ENCODE measurements at regions not wholly inside any gene's neighbourhood (a gene's known extent, or its start where the extent isn't known, plus 50 kb on each side); places are given as distances from the start of the nearest gene placed in this dataset.

GRCh38 chr5:115384587-115385375 lies 88.3 kb upstream of the CCDC112 start:
- TF ChIP-seq POLR2AphosphoS5 (IDR thresholded peaks at IDR 0.05) (no peak), POLR2A (IDR thresholded peaks at IDR 0.05) (no peak), EP300 (IDR thresholded peaks at IDR 0.05) (no peak), CTCF (IDR thresholded peaks at IDR 0.05) (no peak)
- 63 to 67% methylated on average over 1 of the region's 1 CpG for WGBS, 2 donors
- no peak overlapping the region for H3K27ac ChIP-seq
- no peaks in the 10 kb centered on the region for H3K9me3 ChIP-seq
- no peaks in the 10 kb centered on the region for H3K27me3 ChIP-seq
- no peaks in the 10 kb centered on the region for H3K36me3 ChIP-seq
- H3K4me1 ChIP-seq = no peaks in the 10 kb centered on the region
- H3K4me3 ChIP-seq = no peak overlapping the region
- ATAC-seq (ENCODE audit: low FRiP score in 2 of 2) (no peak), DNase-seq (no peak)

DNA sequence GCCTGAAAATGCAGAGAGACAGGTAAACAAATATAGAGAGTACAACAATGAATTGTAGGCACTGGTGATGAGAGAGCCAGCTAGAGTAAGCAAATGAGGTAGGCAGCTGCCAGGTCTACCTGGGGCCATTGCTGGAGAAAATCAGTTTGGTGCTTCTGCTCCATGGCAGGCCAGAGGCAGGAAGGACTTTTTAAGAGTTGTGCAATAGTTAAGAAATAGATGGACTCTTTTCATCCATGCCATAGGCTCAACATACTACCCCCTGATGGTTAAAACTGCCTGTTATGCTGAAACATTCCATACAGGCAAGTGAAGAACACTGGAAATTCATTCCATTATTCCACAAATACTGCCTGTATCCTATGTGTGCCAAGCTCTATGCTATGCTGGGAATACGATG lies 86.5 kb upstream of the CCDC112 start:
- H3K27me3 ChIP-seq = no peaks in the 10 kb centered on the region
- no peak for TF ChIP-seq EP300 (IDR thresholded peaks at IDR 0.05)
- no peak for TF ChIP-seq POLR2A (IDR thresholded peaks at IDR 0.05)
- no peak for TF ChIP-seq CTCF (IDR thresholded peaks at IDR 0.05)
- TF ChIP-seq POLR2AphosphoS5 (IDR thresholded peaks at IDR 0.05) = no peak
- no peaks in the 10 kb centered on the region for H3K9me3 ChIP-seq
- no peaks in the 10 kb centered on the region for H3K36me3 ChIP-seq
- WGBS, 2 donors = 85 to 87% methylated on average over 1 of the region's 1 CpG
- no peaks in the 10 kb centered on the region for H3K4me1 ChIP-seq
- H3K4me3 ChIP-seq = no peak overlapping the region
- DNase-seq (no peak), ATAC-seq (ENCODE audit: low FRiP score in 2 of 2) (no peak)
- no peak overlapping the region for H3K27ac ChIP-seq

- no peaks in the 10 kb centered on the region for H3K36me3 ChIP-seq
- ATAC-seq (ENCODE audit: low FRiP score in 2 of 2) (no peak), DNase-seq (no peak)
- no peaks in the 10 kb centered on the region for H3K27me3 ChIP-seq
- WGBS, 2 donors = 74 to 97% methylated on average over 4 of the region's 4 CpGs
- TF ChIP-seq CTCF (IDR thresholded peaks at IDR 0.05) (no peak), EP300 (IDR thresholded peaks at IDR 0.05) (no peak), POLR2AphosphoS5 (IDR thresholded peaks at IDR 0.05) (no peak), POLR2A (IDR thresholded peaks at IDR 0.05) (no peak)
- no peaks in the 10 kb centered on the region for H3K9me3 ChIP-seq
- no peak overlapping the region for H3K4me3 ChIP-seq
- H3K27ac ChIP-seq = no peak overlapping the region
- H3K4me1 ChIP-seq = peaks cover 0 to 5% (median 0%) of the 10 kb centered on the region in 4 donors
These were observed 85.6 kb upstream of the CCDC112 start for GRCh38 chr5:115381911-115382662.

GRCh38 chr5:115379622-115380344 lies 83.3 kb upstream of the CCDC112 start:
- ATAC-seq (ENCODE audit: low FRiP score in 2 of 2) (no peak), DNase-seq (peak in 1 of 2 donors; percentile 43)
- Histone ChIP-seq H3K27me3 (no peaks in the 10 kb centered on the region), H3K4me1 (peaks cover 0 to 7% (median 0%) of the 10 kb centered on the region in 4 donors), H3K9me3 (no peaks in the 10 kb centered on the region), H3K36me3 (no peaks in the 10 kb centered on the region), H3K27ac (no peak overlapping the region), H3K4me3 (no peak overlapping the region)
- TF ChIP-seq EP300 (IDR thresholded peaks at IDR 0.05) (no peak), POLR2A (IDR thresholded peaks at IDR 0.05) (no peak), CTCF (IDR thresholded peaks at IDR 0.05) (no peak), POLR2AphosphoS5 (IDR thresholded peaks at IDR 0.05) (no peak)
- WGBS, 2 donors = 63% methylated on average over 8 of the region's 8 CpGs

Data from upper lobe of left lung (tissue), 6 donors.